GM23248 (cell line): ENCODE measurements at regions not wholly inside any gene's neighbourhood (a gene's known extent, or its start where the extent isn't known, plus 50 kb on each side); places are given as distances from the start of the nearest gene placed in this dataset.

Experiments used
- EZH2 ChIP-seq: fragments of 200-600 bp; sonication (generic); IDR thresholded peaks from 2 replicates; pipeline ENCODE4 v1.6.1; 2018; ENCODE audit warnings: antibody characterized with exemption, mild to moderate bottlenecking; ENCODE audit not compliant: insufficient read depth, poor library complexity, severe bottlenecking
- EZH2phosphoT487 ChIP-seq: fragments of 200-600 bp; sonication (generic); IDR thresholded peaks from 2 replicates; pipeline ENCODE4 v1.6.1; 2018; ENCODE audit warnings: antibody characterized with exemption, moderate library complexity, mild to moderate bottlenecking, low read depth; ENCODE audit not compliant: insufficient read depth

DNA sequence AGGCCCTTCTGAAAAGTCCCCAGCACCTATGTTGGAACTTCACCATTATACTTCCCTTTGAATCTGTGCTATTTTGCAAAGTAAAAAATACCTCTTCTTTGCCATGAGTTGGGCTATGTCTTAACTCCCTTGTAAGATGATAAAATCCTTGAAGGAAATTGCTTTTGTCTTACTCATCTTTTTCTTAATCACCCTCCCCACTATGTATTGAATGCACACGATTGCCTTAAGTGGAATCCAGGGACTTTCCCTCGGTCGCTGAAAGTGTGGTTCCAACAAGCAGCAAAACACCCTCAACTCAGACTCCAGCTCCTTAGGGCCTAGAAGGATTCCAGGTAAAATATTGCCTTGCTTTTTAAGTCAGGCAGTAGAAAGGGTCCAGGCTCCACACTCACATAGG lies 173.2 kb upstream of the ARL4C start:
- TF ChIP-seq EZH2 (no peak), EZH2phosphoT487 (no peak)
